Keratinocyte (primary cell): ENCODE measurements at regions not wholly inside any gene's neighbourhood (a gene's known extent, or its start where the extent isn't known, plus 50 kb on each side); places are given as distances from the start of the nearest gene placed in this dataset.

Source experiments
- EZH2 ChIP-seq: IDR thresholded peaks from one replicate; pipeline ENCODE4 v1.6.1; 2012; ENCODE audit warnings: inconsistent platforms, mild to moderate bottlenecking, low read length, moderate library complexity
- TF ChIP-seq, protein P1 (sequence below), 3 experiments: IDR thresholded peaks in 1 of 3; conservative IDR thresholded peaks in 1 of 3; optimal IDR thresholded peaks in 1 of 3; 2 replicates in 2 of 3; 3 replicates in 1 of 3; pipeline versions ENCODE3 to v1.5.1; 2011; ENCODE audit warnings: low read length in 3 of 3, mild to moderate bottlenecking in 3 of 3, moderate library complexity in 2 of 3, control low read depth in 1 of 3, inconsistent platforms in 1 of 3; ENCODE audit not compliant: insufficient read depth in 2 of 3; ENCODE audit errors: extremely low read depth in 1 of 3

DNA sequence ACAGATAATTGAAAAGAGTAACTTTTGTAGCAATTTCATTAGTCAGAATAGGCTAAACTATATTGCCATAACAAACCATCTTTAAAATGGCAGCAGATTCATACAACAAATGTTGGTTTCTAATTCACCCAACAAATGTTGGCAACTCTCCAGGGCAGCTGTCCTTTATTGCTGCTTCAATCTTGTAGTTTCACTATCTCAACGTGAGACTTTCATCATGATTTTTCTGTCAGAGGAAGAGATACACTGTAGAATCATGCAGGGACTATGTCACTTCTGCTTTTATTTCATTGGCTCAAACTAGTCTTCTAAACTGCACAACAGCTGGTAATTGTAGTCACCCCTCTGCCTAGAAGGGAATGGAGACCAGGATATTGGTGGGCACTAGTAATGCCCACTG, 174.2 kb downstream of the TANC2 start:
- TF ChIP-seq, protein P1, sequence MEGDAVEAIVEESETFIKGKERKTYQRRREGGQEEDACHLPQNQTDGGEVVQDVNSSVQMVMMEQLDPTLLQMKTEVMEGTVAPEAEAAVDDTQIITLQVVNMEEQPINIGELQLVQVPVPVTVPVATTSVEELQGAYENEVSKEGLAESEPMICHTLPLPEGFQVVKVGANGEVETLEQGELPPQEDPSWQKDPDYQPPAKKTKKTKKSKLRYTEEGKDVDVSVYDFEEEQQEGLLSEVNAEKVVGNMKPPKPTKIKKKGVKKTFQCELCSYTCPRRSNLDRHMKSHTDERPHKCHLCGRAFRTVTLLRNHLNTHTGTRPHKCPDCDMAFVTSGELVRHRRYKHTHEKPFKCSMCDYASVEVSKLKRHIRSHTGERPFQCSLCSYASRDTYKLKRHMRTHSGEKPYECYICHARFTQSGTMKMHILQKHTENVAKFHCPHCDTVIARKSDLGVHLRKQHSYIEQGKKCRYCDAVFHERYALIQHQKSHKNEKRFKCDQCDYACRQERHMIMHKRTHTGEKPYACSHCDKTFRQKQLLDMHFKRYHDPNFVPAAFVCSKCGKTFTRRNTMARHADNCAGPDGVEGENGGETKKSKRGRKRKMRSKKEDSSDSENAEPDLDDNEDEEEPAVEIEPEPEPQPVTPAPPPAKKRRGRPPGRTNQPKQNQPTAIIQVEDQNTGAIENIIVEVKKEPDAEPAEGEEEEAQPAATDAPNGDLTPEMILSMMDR (optimal IDR thresholded peaks at IDR 0.05 in 1 of 3, IDR thresholded peaks at IDR 0.05 in 1 of 3, conservative IDR thresholded peaks at IDR 0.05 in 1 of 3; ENCODE audit: extremely low read depth in 1 of 3, insufficient read depth in 2 of 3, low read length in 3 of 3): no peak
- TF ChIP-seq EZH2: no peak
